Sigmoid colon (tissue), 4 donors: ENCODE measurements at regions not wholly inside any gene's neighbourhood (a gene's known extent, or its start where the extent isn't known, plus 50 kb on each side); places are given as distances from the start of the nearest gene placed in this dataset.

ENCODE experiments used
- CTCF ChIP-seq, 4 experiments: fragments of 450-650 bp in 3 of 4; fragments of 200-600 bp in 1 of 4; IDR thresholded peaks; one replicate each; pipeline ENCODE4 v1.5.1; 2016 to 2019; ENCODE audit warnings: antibody characterized with exemption in 4 of 4, mild to moderate bottlenecking in 3 of 4, moderate library complexity in 2 of 4
- EP300 ChIP-seq, 4 donors: sonication (generic); formaldehyde crosslinking; IDR thresholded peaks; one replicate each; pipeline ENCODE4 v1.6.1; 2017; ENCODE audit warnings: antibody characterized with exemption in 4 of 4
- POLR2A ChIP-seq, 2 donors: fragments of 450-650 bp; IDR thresholded peaks; one replicate each; pipeline ENCODE4 v1.6.1; 2016; ENCODE audit warnings: antibody characterized with exemption in 2 of 2, mild to moderate bottlenecking in 2 of 2, moderate library complexity in 2 of 2
- POLR2AphosphoS5 ChIP-seq, 4 donors: sonication (generic); formaldehyde crosslinking; IDR thresholded peaks; one replicate each; pipeline ENCODE4 v1.6.1; 2017; ENCODE audit warnings: antibody characterized with exemption in 4 of 4

DNA sequence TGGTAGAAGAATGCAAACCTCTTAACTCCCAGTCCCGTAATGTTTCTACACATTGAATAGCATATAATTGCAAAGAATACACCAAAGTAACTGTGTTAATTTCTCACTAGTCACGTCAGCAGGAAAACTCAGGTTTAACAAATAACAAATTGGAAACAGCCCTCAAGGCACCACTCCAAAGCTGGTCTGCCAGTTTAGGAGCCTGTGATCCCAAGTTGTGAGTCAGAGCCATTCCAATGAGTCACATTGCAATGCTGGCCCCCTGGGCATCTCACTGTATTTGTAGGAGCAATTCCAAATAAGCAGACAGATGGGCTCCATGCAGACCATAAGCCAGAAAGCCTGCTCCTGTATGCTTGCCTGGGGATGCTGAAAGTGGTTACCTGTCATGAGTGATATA is 143.2 kb upstream of the SETBP1 start:
- TF ChIP-seq POLR2AphosphoS5 (IDR thresholded peaks at IDR 0.05): no peak
- TF ChIP-seq CTCF (IDR thresholded peaks at IDR 0.05): no peak
- no peak for TF ChIP-seq EP300 (IDR thresholded peaks at IDR 0.05)
- no peak for TF ChIP-seq POLR2A (IDR thresholded peaks at IDR 0.05)
